ENCODE measurements at regions not wholly inside any gene's neighbourhood (a gene's known extent, or its start where the extent isn't known, plus 50 kb on each side); places are given as distances from the start of the nearest gene placed in this dataset.

DNA sequence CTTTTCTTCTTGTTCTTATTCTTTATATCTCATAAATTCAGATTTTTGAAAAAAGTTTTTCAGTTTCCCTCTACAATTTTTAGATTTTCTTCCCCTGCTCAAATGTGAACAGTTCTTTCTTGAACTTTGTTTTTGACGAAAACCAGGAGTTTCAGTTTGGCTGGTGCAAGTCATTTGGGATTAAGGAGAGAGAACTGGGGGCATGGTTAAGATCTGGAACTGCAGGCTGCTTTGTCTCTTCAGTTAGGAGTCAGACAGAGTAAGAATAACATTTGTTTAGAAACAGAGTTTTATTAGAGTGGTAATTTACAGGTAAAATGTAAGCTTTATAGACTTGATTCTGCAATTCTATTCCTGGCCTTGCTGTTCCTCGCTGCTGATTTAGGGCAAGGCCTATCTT is 310.5 kb upstream of the C2CD4B start:
- DNase-seq, result no peak

GRCh38 chr15:62476163-62476562 is 311.1 kb upstream of the C2CD4B start:
- DNase-seq, result no peak

- no peak for DNase-seq
These were observed 312.8 kb upstream of the C2CD4B start for GRCh38 chr15:62477929-62478328.

- no peak for DNase-seq
These were observed 317.8 kb upstream of the C2CD4B start for GRCh38 chr15:62482785-62483429.

- no peak for DNase-seq
These were observed 318.7 kb upstream of the C2CD4B start for GRCh38 chr15:62483814-62484213.

DNA sequence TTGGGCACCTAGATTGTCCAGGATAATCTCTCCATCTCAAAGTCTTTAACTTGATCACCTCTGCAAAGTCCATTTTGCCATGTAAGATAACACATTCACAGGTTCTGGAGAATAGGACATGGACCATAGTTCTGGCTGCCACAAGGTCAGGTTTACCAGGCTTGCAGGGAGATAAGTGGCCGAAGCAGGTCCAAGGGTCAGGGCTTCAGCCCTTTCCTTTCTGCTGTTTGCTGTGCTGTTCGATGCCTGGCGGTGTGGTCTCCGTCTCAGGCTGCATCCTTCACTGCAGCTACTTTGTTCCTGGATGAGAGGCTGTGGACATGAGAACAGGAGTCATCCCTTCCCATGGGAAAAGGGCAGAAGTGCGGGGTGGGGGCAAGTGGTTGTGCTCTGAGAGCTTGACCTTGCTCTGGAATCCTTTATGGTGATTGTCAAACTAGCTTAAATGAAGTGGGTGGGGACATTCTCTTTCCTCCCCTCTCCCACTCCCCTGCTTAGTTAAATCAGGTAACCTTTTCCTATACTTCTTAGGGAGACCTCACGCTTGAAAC is 320.2 kb upstream of the C2CD4B start:
- DNase-seq, result no peak

- no peak for DNase-seq
These were observed 321.0 kb upstream of the C2CD4B start for GRCh38 chr15:62486041-62486440.

GRCh38 chr15:62488387-62488786 is 323.3 kb upstream of the C2CD4B start:
- DNase-seq, result no peak

GRCh38 chr15:62491642-62492041 is 326.6 kb upstream of the C2CD4B start:
- no peak for DNase-seq

- no peak for DNase-seq
These were observed 327.8 kb upstream of the C2CD4B start for GRCh38 chr15:62492900-62493299.

DNA sequence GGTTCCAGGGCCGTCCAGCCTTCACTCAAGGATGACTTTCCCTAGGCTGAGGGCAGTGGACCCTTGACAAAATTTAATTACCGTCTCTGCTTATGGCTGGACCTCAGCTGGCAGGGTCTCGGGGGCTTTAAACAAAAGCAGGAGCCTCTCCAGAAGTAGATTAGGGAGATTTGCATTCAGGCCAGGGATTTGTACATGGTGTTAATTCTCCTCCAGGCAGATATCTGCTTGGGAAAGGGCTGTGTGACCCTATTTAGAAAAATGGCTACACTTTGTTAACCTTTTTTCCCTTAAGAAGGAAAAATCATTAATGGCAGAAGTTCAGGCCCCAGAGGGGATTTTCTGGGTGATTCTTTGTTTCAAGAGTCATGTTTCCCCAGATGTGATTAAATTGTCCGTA is 329.1 kb upstream of the C2CD4B start:
- no peak for DNase-seq

DNA sequence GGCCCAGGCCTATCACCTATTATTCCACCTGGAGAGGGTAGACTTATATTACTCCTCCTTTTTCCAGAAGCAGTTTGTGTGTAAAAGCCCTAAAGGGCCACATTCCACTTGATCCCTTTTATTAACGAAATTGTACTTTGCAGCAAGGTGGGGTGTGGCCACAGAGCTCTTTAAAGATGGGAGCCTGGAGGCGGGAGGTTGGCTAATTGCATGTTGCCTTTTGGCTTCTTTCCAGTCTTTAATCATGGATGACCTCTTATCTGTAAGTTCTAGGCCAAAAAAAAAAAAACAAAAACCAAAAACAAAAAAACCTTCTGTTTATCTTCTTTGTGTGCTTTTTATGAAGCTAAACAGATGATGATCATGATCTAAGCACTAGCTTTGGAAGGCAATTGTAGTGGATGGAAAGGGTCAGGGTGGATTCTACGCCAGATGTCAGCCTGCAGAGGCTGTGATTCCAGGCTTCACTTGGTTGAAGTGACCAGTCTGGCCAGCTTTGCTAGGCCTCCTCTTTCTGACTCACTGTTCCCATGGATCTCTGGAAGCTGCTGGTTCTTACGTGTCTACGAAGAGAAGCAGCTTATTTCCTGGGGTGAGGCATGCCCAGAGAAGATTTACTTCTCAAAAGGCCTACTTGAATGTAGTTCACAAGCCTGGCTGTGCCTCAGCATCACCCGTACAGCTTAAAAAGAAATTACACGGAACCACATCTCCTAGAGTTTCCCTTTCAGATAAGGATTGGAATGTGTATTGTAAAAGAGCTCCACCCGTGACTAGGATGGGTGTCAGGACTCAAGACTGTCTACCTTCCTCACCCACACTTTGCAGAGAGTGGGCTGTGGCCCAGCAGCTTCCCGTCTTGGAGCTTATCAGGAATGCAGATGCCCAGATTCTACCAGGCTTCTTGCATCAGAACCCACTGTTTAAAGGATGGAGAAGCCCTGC is 330.9 kb upstream of the C2CD4B start:
- DNase-seq, result no peak

DNA sequence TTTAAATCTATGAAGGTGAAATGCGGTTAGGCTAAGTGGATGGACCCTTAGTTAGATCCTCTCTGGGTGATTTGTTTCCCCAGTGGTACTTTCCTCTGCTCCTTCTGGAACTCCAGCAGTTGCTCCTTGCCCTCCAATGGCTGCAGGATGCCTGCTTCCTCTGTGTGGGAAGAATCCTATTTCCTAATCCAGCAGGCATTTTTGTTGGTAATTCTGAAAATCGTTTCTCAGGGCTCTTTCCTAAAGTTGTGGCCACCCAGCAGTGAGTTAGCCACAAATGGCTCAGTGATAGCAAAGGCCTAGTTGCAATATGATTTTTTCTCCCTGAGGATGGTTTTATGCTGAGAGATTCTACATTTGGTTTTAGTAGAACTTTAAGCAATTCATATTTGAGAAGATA is 332.3 kb upstream of the C2CD4B start:
- no peak for DNase-seq

GRCh38 chr15:62498278-62498677 is 333.2 kb upstream of the C2CD4B start:
- DNase-seq, result no peak

GRCh38 chr15:62498712-62499111 is 333.6 kb upstream of the C2CD4B start:
- DNase-seq, result no peak

DNA sequence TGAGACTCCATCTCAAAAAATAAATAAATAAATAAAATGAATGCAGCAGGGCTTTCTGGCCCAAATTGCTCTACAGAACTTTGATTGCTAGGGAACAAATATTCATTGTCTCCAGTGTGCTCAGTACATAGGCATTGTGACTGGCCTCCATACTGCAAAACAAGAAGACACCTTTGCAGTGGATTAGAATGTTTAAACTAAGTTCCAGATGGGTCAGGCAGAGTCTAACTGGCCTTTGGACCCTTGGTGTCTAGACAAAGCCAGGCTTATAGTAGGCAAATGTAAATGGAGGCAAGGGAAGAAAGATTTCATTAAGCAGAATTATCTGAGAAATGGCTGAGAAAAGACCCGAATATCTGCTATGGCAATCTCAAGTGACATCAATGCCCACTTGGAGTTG is 335.2 kb upstream of the C2CD4B start:
- DNase-seq, result no peak

DNA sequence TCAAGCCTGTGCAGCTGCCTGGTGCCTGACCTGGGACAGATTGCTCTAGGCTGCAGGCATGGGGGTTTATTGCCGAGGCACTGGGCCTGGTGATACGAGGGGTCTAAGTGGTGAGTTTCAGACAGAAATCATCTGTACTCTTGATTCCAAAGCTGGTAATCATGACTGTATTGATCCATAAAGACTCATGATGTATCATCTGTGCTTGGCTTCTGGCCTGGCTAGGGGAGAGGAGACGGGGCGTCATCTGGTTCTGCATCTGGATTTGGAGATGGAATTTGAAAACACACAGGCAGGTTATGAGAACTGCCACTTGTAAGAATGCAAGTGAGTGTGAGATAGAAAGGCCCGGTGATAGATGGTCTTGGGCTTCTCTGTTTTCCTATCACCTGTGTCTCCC is 337.4 kb upstream of the C2CD4B start:
- no peak for DNase-seq

- DNase-seq, result no peak
These were observed 338.4 kb upstream of the C2CD4B start for GRCh38 chr15:62503451-62503850.

DNA sequence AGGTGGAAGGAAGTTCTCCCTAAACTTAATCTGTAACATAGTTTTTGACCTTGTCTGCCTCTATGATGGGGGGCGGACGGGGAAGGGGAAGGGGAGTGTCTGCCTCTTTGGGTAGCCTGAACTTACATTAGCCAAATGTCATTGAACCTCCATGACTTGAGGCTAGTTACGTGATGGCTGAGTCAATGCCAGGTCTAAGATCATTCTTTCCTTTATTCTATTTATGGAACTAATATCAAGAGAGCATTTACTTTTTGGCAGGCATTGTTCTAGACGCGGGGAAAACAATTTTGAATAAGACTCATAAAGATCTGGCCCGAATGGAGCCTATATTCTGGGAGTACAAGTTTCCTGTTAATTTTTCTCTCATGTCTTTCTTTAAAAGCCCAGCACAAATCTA is 340.7 kb upstream of the C2CD4B start:
- no peak for DNase-seq

DNA sequence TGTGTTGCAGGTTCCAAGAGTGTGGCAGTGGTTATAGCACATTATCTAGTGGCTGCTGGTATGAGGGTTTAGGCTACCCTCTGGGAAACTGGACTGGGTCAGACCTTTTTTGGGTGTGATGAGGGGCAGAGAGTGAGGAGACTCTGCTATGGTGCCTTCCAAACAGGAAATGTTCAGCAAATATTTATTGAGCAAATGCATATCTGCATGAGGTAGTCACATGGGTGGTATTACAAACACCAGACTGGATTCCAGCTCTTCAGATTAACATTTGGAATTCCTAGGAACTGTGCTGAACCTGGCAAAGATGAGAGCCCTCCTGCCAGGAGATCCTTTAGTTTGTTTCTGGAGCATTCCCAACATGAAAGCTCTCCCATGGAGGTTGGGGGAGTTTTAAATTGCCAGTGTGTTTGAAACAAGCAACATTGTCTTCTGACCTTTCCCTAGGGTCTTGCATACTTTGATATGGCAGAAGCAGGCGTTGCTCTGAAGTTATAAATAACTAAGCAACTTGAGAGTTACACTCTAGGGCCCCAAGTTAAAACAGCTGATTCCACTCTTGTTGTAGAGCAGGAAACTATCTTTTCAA is 341.2 kb upstream of the C2CD4B start:
- no peak for DNase-seq

- no peak for DNase-seq
These were observed 344.4 kb upstream of the C2CD4B start for GRCh38 chr15:62509395-62509958.

GRCh38 chr15:62510791-62511190 is 345.7 kb upstream of the C2CD4B start:
- DNase-seq, result no peak

- no peak for DNase-seq
These were observed 347.8 kb upstream of the C2CD4B start for GRCh38 chr15:62512904-62513303.
